ENCODE measurements at regions not wholly inside any gene's neighbourhood (a gene's known extent, or its start where the extent isn't known, plus 50 kb on each side); places are given as distances from the start of the nearest gene placed in this dataset.

GRCh38 chr11:129702410-129703398, 112.9 kb upstream of the TMEM45B start:
- Histone ChIP-seq H3K4me3 (replicated peaks in 1 of 3; ENCODE audit: insufficient read depth in 1 of 3, low read depth in 1 of 3, low read length in 3 of 3) (no peak overlapping the region), H3K27me3 (ENCODE audit: control insufficient read depth in 2 of 2, insufficient read depth in 2 of 2, low read length in 2 of 2) (no peaks in the 10 kb centered on the region), H3K9me3 (replicated peaks; ENCODE audit: control insufficient read depth, insufficient read depth, low read length) (no peaks in the 10 kb centered on the region), H3K27ac (ENCODE audit: insufficient read depth, low read depth, low read length) (no peak overlapping the region), H2AFZ (ENCODE audit: low read depth, low read length) (no peak overlapping the region), H3K9me1 (replicated peaks; ENCODE audit: control insufficient read depth, extremely low read depth, insufficient read depth, low read length) (no peaks in the 10 kb centered on the region), H3K4me1 (ENCODE audit: control insufficient read depth, extremely low read depth, insufficient read depth, low read length) (no peaks in the 10 kb centered on the region), H3K4me2 (ENCODE audit: insufficient read depth, low read length) (no peak overlapping the region), H3K9ac (replicated peaks; ENCODE audit: extremely low read depth, insufficient read depth, low read length) (no peak overlapping the region), H3K36me3 (ENCODE audit: control insufficient read depth in 2 of 2, extremely low read depth in 1 of 2, insufficient read depth in 2 of 2, low read length in 2 of 2) (no peaks in the 10 kb centered on the region), H4K20me1 (replicated peaks; ENCODE audit: control insufficient read depth, extremely low read depth, insufficient read depth, low read length) (no peaks in the 10 kb centered on the region), H3K79me2 (ENCODE audit: control insufficient read depth, insufficient read depth, low read length) (no peaks in the 10 kb centered on the region)
- FAIRE-seq, result no peak
- no TSS peak for BruUV-seq (replicated peaks)
- dilution Hi-C loops (cut with MboI; ENCODE audit: extremely low pct_ligation_motif_present, low sequenced_read_pairs) (no loop called here), intact Hi-C loops (cut with micrococcal nuclease) (no loop called here)
- ChIA-PET CTCF (interaction anchor here (0.9 kb wide), 1 partner anchor 327 kb away, joined by 4 read pairs; the partner anchor contains the start of gene BARX2), POLR2A (no interaction called here)
- TF ChIP-seq EZH2 (IDR thresholded peaks at IDR 0.05; ENCODE audit: borderline replicate concordance, low read depth, low read length, severe bottlenecking) (no peak), JUN (IDR thresholded peaks at IDR 0.05; ENCODE audit: borderline replicate concordance, insufficient read depth, insufficient read length, low read depth) (no peak), MAX (IDR thresholded peaks at IDR 0.05; ENCODE audit: insufficient read depth, insufficient read length) (no peak), MYC (IDR thresholded peaks at IDR 0.05; ENCODE audit: low read depth, low read length) (no peak), POLR2AphosphoS5 (IDR thresholded peaks at IDR 0.05; ENCODE audit: insufficient read depth, low read depth, low read length) (no peak), GATA2 (IDR thresholded peaks at IDR 0.05; ENCODE audit: insufficient read depth, insufficient read length, low read depth, low read length) (no peak), CTCF (IDR thresholded peaks at IDR 0.05; ENCODE audit: extremely low read depth in 1 of 2, insufficient read depth in 1 of 2, low read depth in 1 of 2, low read length in 2 of 2) (no peak), FOS (IDR thresholded peaks at IDR 0.05; ENCODE audit: borderline replicate concordance, insufficient read depth, low read length) (no peak), POLR2A (IDR thresholded peaks at IDR 0.05; ENCODE audit: low read depth, low read length) (no peak)
- DNase-seq (ENCODE audit: low read depth, low spot score), result no peak

All from endothelial cell of umbilical vein (primary cell).